VCaP (cell line): ENCODE measurements at regions not wholly inside any gene's neighbourhood (a gene's known extent, or its start where the extent isn't known, plus 50 kb on each side); places are given as distances from the start of the nearest gene placed in this dataset.

Experiments used
- H3K27ac ChIP-seq: fragments of 450-650 bp; 2 replicates; pipeline ENCODE4 v1.5.1; 2017
- CTCF ChIP-seq: fragments of 450-650 bp; conservative IDR thresholded peaks from 2 replicates; pipeline ENCODE4 v1.5.1; 2017; ENCODE audit warnings: mild to moderate bottlenecking, moderate library complexity

- TF ChIP-seq CTCF: no peak
- no peak overlapping the region for H3K27ac ChIP-seq
These were observed 315.9 kb upstream of the UBE2E3 start for GRCh38 chr2:180664507-180664906.

GRCh38 chr2:180662941-180663471 lies 317.4 kb upstream of the UBE2E3 start:
- no peak for TF ChIP-seq CTCF
- H3K27ac ChIP-seq: no peak overlapping the region

- no peak overlapping the region for H3K27ac ChIP-seq
- no peak for TF ChIP-seq CTCF
These were observed 317.9 kb upstream of the UBE2E3 start for GRCh38 chr2:180662521-180662920.

GRCh38 chr2:180661686-180662030 lies 318.7 kb upstream of the UBE2E3 start:
- no peak overlapping the region for H3K27ac ChIP-seq
- no peak for TF ChIP-seq CTCF

GRCh38 chr2:180660881-180661685 lies 319.3 kb upstream of the UBE2E3 start:
- TF ChIP-seq CTCF: no peak
- no peak overlapping the region for H3K27ac ChIP-seq

GRCh38 chr2:180660207-180660606 lies 320.2 kb upstream of the UBE2E3 start:
- no peak overlapping the region for H3K27ac ChIP-seq
- no peak for TF ChIP-seq CTCF

GRCh38 chr2:180657054-180657453 lies 323.4 kb upstream of the UBE2E3 start:
- no peak for TF ChIP-seq CTCF
- H3K27ac ChIP-seq: no peak overlapping the region
